Upper lobe of left lung (tissue), 6 donors: ENCODE measurements at regions not wholly inside any gene's neighbourhood (a gene's known extent, or its start where the extent isn't known, plus 50 kb on each side); places are given as distances from the start of the nearest gene placed in this dataset.
"Not testable (repeated sequence)": the region's sequence is repeated elsewhere in the genome, so short reads cannot be mapped to it uniquely, and the experiment has no call there.

ENCODE experiments used
- ATAC-seq, 2 donors: fragments of 200-7000 bp; cut with Tn5 transposase; one replicate each; pipeline ENCODE4 v1.9.1; 2022; ENCODE audit warnings: mild to moderate bottlenecking in 2 of 2, moderate library complexity in 2 of 2; ENCODE audit not compliant: low FRiP score in 2 of 2
- DNase-seq, 2 donors: peaks; one replicate each; pipeline ENCODE4 v3.0.0-alpha.2; 2019 to 2020
- H3K27ac ChIP-seq, 4 donors: fragments of 200-600 bp; sonication (generic); one replicate each; pipeline ENCODE4 v1.5.1; 2016 to 2019
- H3K27me3 ChIP-seq, 4 donors: fragments of 200-600 bp; sonication (generic); one replicate each; pipeline ENCODE4 v1.5.1; 2017 to 2019
- H3K36me3 ChIP-seq, 4 donors: fragments of 200-600 bp; sonication (generic); one replicate each; pipeline ENCODE4 v1.5.1; 2016 to 2019
- H3K4me1 ChIP-seq, 4 donors: fragments of 200-600 bp; sonication (generic); one replicate each; pipeline ENCODE4 v1.5.1; 2018 to 2019
- H3K4me3 ChIP-seq, 4 donors: fragments of 200-600 bp; sonication (generic); one replicate each; pipeline ENCODE4 v1.5.1; 2017 to 2019; ENCODE audit warnings: mild to moderate bottlenecking in 2 of 4, moderate library complexity in 1 of 4
- H3K9me3 ChIP-seq, 4 donors: fragments of 200-600 bp; sonication (generic); one replicate each; pipeline ENCODE4 v1.5.1; 2018 to 2019
- EP300 ChIP-seq, 4 donors: sonication (generic); formaldehyde crosslinking; IDR thresholded peaks; one replicate each; pipeline ENCODE4 v1.5.1; 2017; ENCODE audit warnings: antibody characterized with exemption in 4 of 4, control low read depth in 2 of 4
- POLR2A ChIP-seq, 4 donors: fragments of 450-650 bp; IDR thresholded peaks; one replicate each; pipeline ENCODE4 v1.5.1; 2016 to 2017; ENCODE audit warnings: antibody characterized with exemption in 4 of 4, mild to moderate bottlenecking in 2 of 4
- POLR2AphosphoS5 ChIP-seq, 2 donors: sonication (generic); formaldehyde crosslinking; IDR thresholded peaks; one replicate each; pipeline ENCODE4 v1.5.1; 2017; ENCODE audit warnings: antibody characterized with exemption in 2 of 2
- WGBS, 2 donors: methylation state at CpG; one replicate each; pipeline ENCODE4 v1.1.5; 2017 to 2018; 5-methylcytosine and 5-hydroxymethylcytosine counted together
- TF ChIP-seq, protein P1 (sequence below), 6 experiments: fragments of 450-650 bp in 4 of 6; fragments of 200-600 bp in 2 of 6; sonication (generic) in 2 of 6; IDR thresholded peaks; one replicate each; pipeline ENCODE4 v1.5.1; 2016 to 2019; ENCODE audit warnings: antibody characterized with exemption in 6 of 6
- donor health status: DM: no; HTN: no; CAD: no; lungs with moderate emphysema.
- donor health status: DM: no; HTN: yes; CAD: no; lungs with severe emphysema.

DNA sequence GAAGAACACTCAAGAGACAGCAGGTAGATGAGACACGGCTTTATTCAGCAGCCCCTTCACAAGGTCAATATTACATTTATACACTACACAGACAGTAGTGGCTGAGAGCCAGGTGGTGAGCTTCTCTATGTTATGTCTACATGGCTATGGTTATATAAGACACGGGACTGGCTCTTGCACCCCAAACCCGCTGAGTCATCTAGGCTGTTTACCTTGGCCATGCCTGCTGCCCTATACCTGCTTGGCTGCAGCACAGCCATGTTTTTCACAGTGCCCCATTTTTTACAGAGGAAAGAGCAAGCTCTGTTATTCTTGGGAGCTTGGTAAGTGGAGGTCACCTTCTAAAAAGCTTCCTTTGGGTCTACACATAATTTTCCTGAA is 231.6 kb downstream of the IGSF11 start:
- no peaks in the 10 kb centered on the region for H3K27me3 ChIP-seq
- TF ChIP-seq POLR2AphosphoS5 (IDR thresholded peaks at IDR 0.05) (no peak), POLR2A (IDR thresholded peaks at IDR 0.05) (no peak), EP300 (IDR thresholded peaks at IDR 0.05) (no peak)
- TF ChIP-seq, protein P1, sequence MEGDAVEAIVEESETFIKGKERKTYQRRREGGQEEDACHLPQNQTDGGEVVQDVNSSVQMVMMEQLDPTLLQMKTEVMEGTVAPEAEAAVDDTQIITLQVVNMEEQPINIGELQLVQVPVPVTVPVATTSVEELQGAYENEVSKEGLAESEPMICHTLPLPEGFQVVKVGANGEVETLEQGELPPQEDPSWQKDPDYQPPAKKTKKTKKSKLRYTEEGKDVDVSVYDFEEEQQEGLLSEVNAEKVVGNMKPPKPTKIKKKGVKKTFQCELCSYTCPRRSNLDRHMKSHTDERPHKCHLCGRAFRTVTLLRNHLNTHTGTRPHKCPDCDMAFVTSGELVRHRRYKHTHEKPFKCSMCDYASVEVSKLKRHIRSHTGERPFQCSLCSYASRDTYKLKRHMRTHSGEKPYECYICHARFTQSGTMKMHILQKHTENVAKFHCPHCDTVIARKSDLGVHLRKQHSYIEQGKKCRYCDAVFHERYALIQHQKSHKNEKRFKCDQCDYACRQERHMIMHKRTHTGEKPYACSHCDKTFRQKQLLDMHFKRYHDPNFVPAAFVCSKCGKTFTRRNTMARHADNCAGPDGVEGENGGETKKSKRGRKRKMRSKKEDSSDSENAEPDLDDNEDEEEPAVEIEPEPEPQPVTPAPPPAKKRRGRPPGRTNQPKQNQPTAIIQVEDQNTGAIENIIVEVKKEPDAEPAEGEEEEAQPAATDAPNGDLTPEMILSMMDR (IDR thresholded peaks at IDR 0.05), result no peak
- H3K36me3 ChIP-seq, result no peaks in the 10 kb centered on the region
- 69 to 79% methylated on average over 3 of the region's 3 CpGs for WGBS, 2 donors
- DNase-seq (no peak), ATAC-seq (no peak)
- no peaks in the 10 kb centered on the region for H3K9me3 ChIP-seq
- H3K27ac ChIP-seq, result no peak overlapping the region
- H3K4me3 ChIP-seq, result no peak overlapping the region
- no peaks in the 10 kb centered on the region for H3K4me1 ChIP-seq

DNA sequence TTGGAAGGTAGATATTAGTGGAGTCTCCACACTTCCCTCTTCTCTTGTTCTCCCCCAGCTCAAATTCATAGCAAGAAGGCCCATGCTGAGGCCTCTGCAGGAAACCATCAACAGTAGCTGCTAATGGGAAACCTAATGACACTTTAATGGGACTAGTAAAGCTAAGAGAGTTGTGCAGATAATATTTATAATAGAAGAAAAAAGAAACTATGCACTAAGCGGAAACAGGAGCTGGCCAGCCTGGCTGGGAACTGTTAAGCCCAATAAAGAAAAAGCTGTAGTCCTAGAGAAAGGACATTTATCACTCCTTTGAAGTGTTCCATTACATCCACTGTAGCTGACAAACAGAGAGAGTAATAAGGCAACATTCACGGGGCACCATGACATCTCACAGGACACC is 229.6 kb downstream of the IGSF11 start:
- Histone ChIP-seq H3K4me1 (no peaks in the 10 kb centered on the region), H3K36me3 (no peaks in the 10 kb centered on the region), H3K4me3 (no peak overlapping the region), H3K9me3 (no peaks in the 10 kb centered on the region), H3K27ac (no peak overlapping the region), H3K27me3 (no peaks in the 10 kb centered on the region)
- ATAC-seq (no peak), DNase-seq (no peak)
- TF ChIP-seq EP300 (IDR thresholded peaks at IDR 0.05) (no peak), POLR2AphosphoS5 (IDR thresholded peaks at IDR 0.05) (no peak), POLR2A (IDR thresholded peaks at IDR 0.05) (no peak)
- TF ChIP-seq, protein P1 (IDR thresholded peaks at IDR 0.05), result no peak
- 65 to 70% methylated on average over 2 of the region's 2 CpGs for WGBS, 2 donors

DNA sequence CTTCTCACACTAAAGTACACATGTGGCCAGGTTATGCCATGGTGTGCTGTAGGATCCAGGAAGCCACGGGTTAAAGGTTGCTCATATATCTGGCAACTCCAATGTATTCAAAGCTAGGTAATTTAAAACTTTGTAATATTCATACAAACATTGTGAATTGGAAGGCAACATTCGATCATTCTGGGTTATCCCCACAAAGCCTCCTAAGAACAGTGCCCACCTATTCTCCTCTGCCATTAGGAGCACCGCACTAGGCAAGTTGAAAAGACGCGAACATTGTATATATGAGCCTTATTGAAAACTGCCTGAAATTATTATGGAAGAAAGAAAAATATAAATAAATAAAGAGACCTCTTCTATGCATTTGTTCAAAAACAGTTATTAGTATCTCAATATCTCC is 228.2 kb downstream of the IGSF11 start:
- no peak for TF ChIP-seq EP300 (IDR thresholded peaks at IDR 0.05)
- TF ChIP-seq POLR2A (IDR thresholded peaks at IDR 0.05), result no peak
- TF ChIP-seq, protein P1 (IDR thresholded peaks at IDR 0.05), result no peak
- TF ChIP-seq POLR2AphosphoS5 (IDR thresholded peaks at IDR 0.05), result no peak
- Histone ChIP-seq H3K4me1 (no peaks in the 10 kb centered on the region), H3K9me3 (no peaks in the 10 kb centered on the region), H3K4me3 (no peak overlapping the region), H3K27ac (no peak overlapping the region), H3K36me3 (no peaks in the 10 kb centered on the region), H3K27me3 (no peaks in the 10 kb centered on the region)
- WGBS, 2 donors, result 94 to 96% methylated on average over 5 of the region's 5 CpGs
- ATAC-seq (no peak), DNase-seq (no peak)

DNA sequence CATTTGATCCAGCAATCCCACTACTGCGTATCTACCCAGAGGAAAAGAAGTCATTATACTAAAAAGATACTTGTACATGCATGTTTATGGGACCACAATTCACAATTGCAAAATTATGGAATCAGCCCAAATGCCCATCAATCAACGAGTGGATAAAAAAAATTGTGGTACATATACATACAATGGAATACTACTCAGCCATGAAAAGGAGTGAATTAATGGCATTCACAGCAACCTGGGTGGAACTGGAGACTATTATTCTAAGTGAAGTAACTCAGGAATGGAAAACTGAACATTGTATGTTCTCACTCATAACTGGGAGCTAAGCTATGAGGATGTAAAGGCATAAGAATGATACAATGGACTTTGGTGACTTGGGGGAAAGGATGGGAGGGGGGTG is 227.3 kb downstream of the IGSF11 start:
- not testable (repeated sequence) for H3K4me1 ChIP-seq, H3K9me3 ChIP-seq, H3K27ac ChIP-seq, H3K36me3 ChIP-seq, H3K4me3 ChIP-seq, DNase-seq, ATAC-seq, H3K27me3 ChIP-seq
- 95 to 98% methylated on average over 2 of the region's 2 CpGs for WGBS, 2 donors

DNA sequence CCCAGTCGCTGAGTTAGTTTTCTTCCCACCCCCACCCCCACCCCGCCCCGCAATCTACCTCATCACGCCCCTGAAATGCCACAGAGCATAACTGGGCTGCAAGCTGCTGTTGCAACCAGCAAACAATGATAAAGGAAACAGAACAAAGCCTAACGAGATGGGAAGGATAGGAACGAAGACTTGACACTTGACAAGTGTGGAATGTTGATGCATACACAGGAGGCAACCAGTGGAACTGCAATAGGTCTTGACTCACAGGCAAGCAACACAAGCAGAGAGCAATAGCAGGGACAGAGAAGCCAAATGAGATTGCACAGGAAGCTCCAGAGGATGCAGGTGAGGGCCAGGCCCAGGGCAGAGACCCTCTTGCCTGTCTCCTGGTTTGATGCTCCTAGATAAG is 225.9 kb downstream of the IGSF11 start:
- H3K4me1 ChIP-seq, result no peaks in the 10 kb centered on the region
- 48 to 53% methylated on average over 6 of the region's 6 CpGs for WGBS, 2 donors
- DNase-seq (no peak), ATAC-seq (no peak)
- no peaks in the 10 kb centered on the region for H3K36me3 ChIP-seq
- no peak overlapping the region for H3K4me3 ChIP-seq
- TF ChIP-seq, protein P1 (IDR thresholded peaks at IDR 0.05), result no peak
- TF ChIP-seq POLR2AphosphoS5 (IDR thresholded peaks at IDR 0.05), result no peak
- TF ChIP-seq POLR2A (IDR thresholded peaks at IDR 0.05), result no peak
- no peak for TF ChIP-seq EP300 (IDR thresholded peaks at IDR 0.05)
- H3K9me3 ChIP-seq, result no peaks in the 10 kb centered on the region
- H3K27ac ChIP-seq, result no peak overlapping the region
- no peaks in the 10 kb centered on the region for H3K27me3 ChIP-seq
